ENCODE measurements at regions not wholly inside any gene's neighbourhood (a gene's known extent, or its start where the extent isn't known, plus 50 kb on each side); places are given as distances from the start of the nearest gene placed in this dataset.

GRCh38 chr6:22921828-22922227 lies 352.5 kb downstream of the HDGFL1 start:
- TF ChIP-seq EZH2 (IDR thresholded peaks at IDR 0.05) (no peak), POLR2AphosphoS5 (IDR thresholded peaks at IDR 0.05; ENCODE audit: borderline replicate concordance, low read depth, low read length) (no peak)
